Dermis blood vessel endothelial cell (primary cell): ENCODE measurements at regions not wholly inside any gene's neighbourhood (a gene's known extent, or its start where the extent isn't known, plus 50 kb on each side); places are given as distances from the start of the nearest gene placed in this dataset.
"Not testable (repeated sequence)": the region's sequence is repeated elsewhere in the genome, so short reads cannot be mapped to it uniquely, and the experiment has no call there.

Experiments
- DNase-seq: peaks from one replicate; pipeline ENCODE4 v3.0.0; 2010

- no peak for DNase-seq
Measured at GRCh38 chr17:53319947-53320346, 502.8 kb upstream of the KIF2B start.

GRCh38 chr17:53316988-53317387 is 505.7 kb upstream of the KIF2B start:
- DNase-seq = no peak

GRCh38 chr17:53316073-53316472 is 506.7 kb upstream of the KIF2B start:
- no peak for DNase-seq

GRCh38 chr17:53314521-53314920 is 508.2 kb upstream of the KIF2B start:
- no peak for DNase-seq

GRCh38 chr17:53313746-53314145 is 509.0 kb upstream of the KIF2B start:
- DNase-seq = no peak

- no peak for DNase-seq
Measured at GRCh38 chr17:53278466-53278865, 544.3 kb upstream of the KIF2B start.

GRCh38 chr17:53273126-53273525 is 549.6 kb upstream of the KIF2B start:
- no peak for DNase-seq

- no peak for DNase-seq
Measured at GRCh38 chr17:53270936-53271335, 551.8 kb upstream of the KIF2B start.

GRCh38 chr17:53264730-53265129 is 558.0 kb upstream of the KIF2B start:
- no peak for DNase-seq

- DNase-seq = no peak
Measured at GRCh38 chr17:53253956-53254597, 568.6 kb upstream of the KIF2B start.

- no peak for DNase-seq
Measured at GRCh38 chr17:53249036-53249435, 573.7 kb upstream of the KIF2B start.

GRCh38 chr17:53234138-53234537 is 588.6 kb upstream of the KIF2B start:
- no peak for DNase-seq

GRCh38 chr17:53227514-53227913 is 595.2 kb upstream of the KIF2B start:
- no peak for DNase-seq

GRCh38 chr17:53227111-53227510 is 595.6 kb upstream of the KIF2B start:
- peak; percentile 58 for DNase-seq

- no peak for DNase-seq
Measured at GRCh38 chr17:53219821-53220220, 602.9 kb upstream of the KIF2B start.

GRCh38 chr17:53218723-53219122 is 604.0 kb upstream of the KIF2B start:
- no peak for DNase-seq

- peak; percentile 40 for DNase-seq
Measured at GRCh38 chr17:53217311-53217710, 605.4 kb upstream of the KIF2B start.

GRCh38 chr17:53208935-53209334 is 613.8 kb upstream of the KIF2B start:
- not testable (repeated sequence) for DNase-seq

- DNase-seq = no peak
Measured at GRCh38 chr17:53193044-53193443, 629.7 kb upstream of the KIF2B start.

- DNase-seq = peak; percentile 17
Measured at GRCh38 chr17:53191878-53192277, 630.8 kb upstream of the KIF2B start.

GRCh38 chr17:53186001-53186400 is 636.7 kb upstream of the KIF2B start:
- DNase-seq = no peak

- DNase-seq = no peak
Measured at GRCh38 chr17:53176629-53177028, 646.1 kb upstream of the KIF2B start.

GRCh38 chr17:53168413-53168812 is 654.3 kb upstream of the KIF2B start:
- DNase-seq = no peak

- DNase-seq = no peak
Measured at GRCh38 chr17:53166731-53167130, 656.0 kb upstream of the KIF2B start.

GRCh38 chr17:53150101-53150698 is 672.5 kb upstream of the KIF2B start:
- peak; percentile 44 for DNase-seq
